ENCODE measurements at regions not wholly inside any gene's neighbourhood (a gene's known extent, or its start where the extent isn't known, plus 50 kb on each side); places are given as distances from the start of the nearest gene placed in this dataset.

DNA sequence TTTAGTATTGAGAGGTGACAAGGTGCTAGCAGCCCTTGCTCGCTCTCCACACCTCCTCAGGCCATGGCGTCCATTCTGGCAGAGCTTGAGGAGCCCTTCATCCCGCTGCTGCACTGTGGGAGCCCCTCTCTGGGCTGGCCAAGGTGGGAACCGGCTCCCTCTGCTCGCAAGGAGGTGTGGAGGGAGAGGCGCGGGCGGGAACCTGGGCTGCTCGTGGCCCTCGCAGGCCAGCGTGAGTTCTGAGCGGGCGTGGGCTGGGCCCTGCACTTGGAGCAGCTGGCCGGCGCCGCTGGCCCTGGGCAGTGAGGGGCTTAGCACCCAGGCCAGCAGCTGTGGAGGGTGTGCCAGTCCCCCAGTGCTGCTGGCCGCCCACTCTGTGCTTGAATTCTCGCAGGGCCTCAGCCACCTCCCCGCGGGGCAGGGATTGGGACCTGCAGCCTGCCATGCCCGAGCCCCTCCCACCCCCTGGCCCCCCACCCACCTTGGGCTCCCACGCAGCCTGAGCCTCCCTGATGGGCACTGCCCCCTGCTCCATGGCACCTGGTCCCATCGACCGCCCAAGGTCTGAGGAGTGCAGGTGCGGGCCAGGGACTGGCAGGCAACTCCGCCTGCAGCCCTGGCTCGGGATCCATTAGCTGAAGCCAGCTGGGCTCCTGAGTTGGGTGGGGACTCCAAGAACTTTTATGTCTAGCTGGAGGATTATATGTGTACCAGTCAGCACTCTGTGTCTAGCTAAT is 785.2 kb downstream of the DIPK2A start:
- no peak for TF ChIP-seq EGR1 (IDR thresholded peaks at IDR 0.05)
- TF ChIP-seq, protein P1, sequence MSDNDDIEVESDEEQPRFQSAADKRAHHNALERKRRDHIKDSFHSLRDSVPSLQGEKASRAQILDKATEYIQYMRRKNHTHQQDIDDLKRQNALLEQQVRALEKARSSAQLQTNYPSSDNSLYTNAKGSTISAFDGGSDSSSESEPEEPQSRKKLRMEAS (IDR thresholded peaks at IDR 0.05): no peak
- no peak for TF ChIP-seq YY1 (IDR thresholded peaks at IDR 0.05; ENCODE audit: low read depth)

DNA sequence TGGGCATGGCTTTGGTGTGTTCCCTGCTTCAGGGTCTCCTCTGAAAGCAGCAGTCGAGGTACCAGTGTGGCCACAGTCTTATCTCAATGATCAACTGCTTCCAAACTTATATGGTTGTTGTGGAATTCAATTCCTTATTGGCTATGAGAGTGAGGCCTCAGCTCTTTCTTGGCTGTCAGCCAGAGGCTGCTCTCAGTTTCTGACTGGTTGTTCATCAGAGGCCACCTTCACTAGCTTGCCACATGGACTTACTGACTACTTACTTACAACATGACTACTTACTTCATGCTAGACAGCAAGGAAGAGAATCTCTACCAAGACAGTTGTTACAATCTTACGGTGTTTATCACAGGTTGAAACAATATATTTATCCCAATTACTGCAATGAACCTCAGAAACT is 789.2 kb downstream of the DIPK2A start:
- TF ChIP-seq REST (IDR thresholded peaks at IDR 0.05; ENCODE audit: low read depth) (no peak), TEAD4 (IDR thresholded peaks at IDR 0.05) (no peak), CEBPB (IDR thresholded peaks at IDR 0.05) (no peak)
- TF ChIP-seq, protein P2, sequence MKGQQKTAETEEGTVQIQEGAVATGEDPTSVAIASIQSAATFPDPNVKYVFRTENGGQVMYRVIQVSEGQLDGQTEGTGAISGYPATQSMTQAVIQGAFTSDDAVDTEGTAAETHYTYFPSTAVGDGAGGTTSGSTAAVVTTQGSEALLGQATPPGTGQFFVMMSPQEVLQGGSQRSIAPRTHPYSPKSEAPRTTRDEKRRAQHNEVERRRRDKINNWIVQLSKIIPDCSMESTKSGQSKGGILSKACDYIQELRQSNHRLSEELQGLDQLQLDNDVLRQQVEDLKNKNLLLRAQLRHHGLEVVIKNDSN (IDR thresholded peaks at IDR 0.05): no peak

GRCh38 chr3:144762091-144762490 is 790.5 kb downstream of the DIPK2A start:
- TF ChIP-seq, protein P2 (IDR thresholded peaks at IDR 0.05): no peak
- no peak for TF ChIP-seq EP300 (IDR thresholded peaks at IDR 0.05; ENCODE audit: borderline replicate concordance)
- TF ChIP-seq, protein P1 (IDR thresholded peaks at IDR 0.05): no peak
- no peak for TF ChIP-seq CEBPB (IDR thresholded peaks at IDR 0.05)
- TF ChIP-seq EGR1 (IDR thresholded peaks at IDR 0.05): no peak
- TF ChIP-seq RAD21 (IDR thresholded peaks at IDR 0.05; ENCODE audit: low read depth): no peak
- no peak for TF ChIP-seq TAF1 (IDR thresholded peaks at IDR 0.05; ENCODE audit: low read depth)
- no peak for TF ChIP-seq FOXM1 (IDR thresholded peaks at IDR 0.05; ENCODE audit: borderline replicate concordance, low read depth)
- TF ChIP-seq ZBTB7A (IDR thresholded peaks at IDR 0.05; ENCODE audit: low read depth): no peak
- TF ChIP-seq TCF12 (IDR thresholded peaks at IDR 0.05; ENCODE audit: low read depth): no peak
- TF ChIP-seq YY1 (IDR thresholded peaks at IDR 0.05; ENCODE audit: low read depth): no peak
- no peak for TF ChIP-seq CREB1 (IDR thresholded peaks at IDR 0.05; ENCODE audit: low read depth)
- TF ChIP-seq NFIC (IDR thresholded peaks at IDR 0.05): no peak
- no peak for TF ChIP-seq TEAD4 (IDR thresholded peaks at IDR 0.05)

DNA sequence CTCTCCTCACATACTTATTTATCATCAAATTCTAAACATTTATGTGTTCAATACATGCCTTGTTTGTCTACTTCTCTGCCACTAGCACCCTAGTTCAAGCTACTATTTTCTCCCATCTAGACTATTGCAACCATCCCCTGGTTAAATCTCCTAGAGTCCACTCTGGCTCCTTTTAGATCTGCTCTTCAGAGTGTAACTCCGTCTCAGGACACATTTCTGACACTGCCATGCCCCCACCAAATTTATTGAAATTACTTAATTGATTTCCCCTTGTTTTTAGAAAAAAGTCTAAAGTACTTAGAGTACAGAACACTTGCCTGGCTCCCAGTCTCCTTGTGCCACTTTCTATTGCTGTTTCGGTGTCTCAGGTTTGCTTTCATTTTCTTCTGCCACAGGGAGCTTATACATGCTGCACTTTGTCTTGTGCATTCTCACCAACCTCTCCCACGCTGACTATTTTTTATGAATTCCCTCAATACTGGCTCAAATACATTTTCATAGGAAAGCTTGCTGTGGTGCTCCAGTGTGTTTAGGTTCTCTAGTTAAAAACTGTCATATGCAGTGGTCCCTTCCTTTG is 792.3 kb downstream of the DIPK2A start:
- TF ChIP-seq REST (IDR thresholded peaks at IDR 0.05; ENCODE audit: low read depth): no peak
- no peak for TF ChIP-seq FOXM1 (IDR thresholded peaks at IDR 0.05; ENCODE audit: borderline replicate concordance, low read depth)
- TF ChIP-seq, protein P1 (IDR thresholded peaks at IDR 0.05): no peak
- no peak for TF ChIP-seq CREB1 (IDR thresholded peaks at IDR 0.05; ENCODE audit: low read depth)
- TF ChIP-seq ZBTB7A (IDR thresholded peaks at IDR 0.05; ENCODE audit: low read depth): no peak
- TF ChIP-seq, protein P2 (IDR thresholded peaks at IDR 0.05): no peak
- no peak for TF ChIP-seq TCF12 (IDR thresholded peaks at IDR 0.05; ENCODE audit: low read depth)
- no peak for TF ChIP-seq TAF1 (IDR thresholded peaks at IDR 0.05; ENCODE audit: low read depth)
- TF ChIP-seq YY1 (IDR thresholded peaks at IDR 0.05; ENCODE audit: low read depth): no peak
- TF ChIP-seq EP300 (IDR thresholded peaks at IDR 0.05; ENCODE audit: borderline replicate concordance): no peak
- no peak for TF ChIP-seq TEAD4 (IDR thresholded peaks at IDR 0.05)
- TF ChIP-seq NFIC (IDR thresholded peaks at IDR 0.05): no peak
- no peak for TF ChIP-seq RAD21 (IDR thresholded peaks at IDR 0.05; ENCODE audit: low read depth)
- no peak for TF ChIP-seq CEBPB (IDR thresholded peaks at IDR 0.05)

DNA sequence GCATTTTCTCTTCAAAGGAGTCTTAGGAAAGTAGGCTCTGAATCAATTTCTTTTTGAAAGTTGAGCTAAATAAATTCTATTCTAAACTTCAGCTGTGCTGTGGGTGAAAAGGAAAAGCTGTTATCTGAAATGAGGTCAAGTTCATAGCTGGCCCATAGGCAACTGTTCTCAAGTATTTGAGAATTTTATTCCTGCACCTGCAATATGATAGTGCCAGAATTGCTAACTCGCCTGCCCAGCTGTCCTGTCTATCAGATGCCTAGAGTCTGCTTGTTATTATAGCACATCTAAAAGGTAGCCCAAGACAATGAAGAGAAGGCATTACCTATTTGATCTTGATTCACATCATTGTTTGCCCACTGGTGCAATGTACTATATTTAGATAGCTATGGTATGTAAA is 798.7 kb downstream of the DIPK2A start:
- TF ChIP-seq CEBPB (IDR thresholded peaks at IDR 0.05) (no peak), EGR1 (IDR thresholded peaks at IDR 0.05) (no peak), ZBTB7A (IDR thresholded peaks at IDR 0.05; ENCODE audit: low read depth) (no peak), NFIC (IDR thresholded peaks at IDR 0.05) (no peak), TEAD4 (IDR thresholded peaks at IDR 0.05) (no peak), TCF12 (IDR thresholded peaks at IDR 0.05; ENCODE audit: low read depth) (no peak), RAD21 (IDR thresholded peaks at IDR 0.05; ENCODE audit: low read depth) (no peak), CREB1 (IDR thresholded peaks at IDR 0.05; ENCODE audit: low read depth) (no peak), EP300 (IDR thresholded peaks at IDR 0.05; ENCODE audit: borderline replicate concordance) (no peak), REST (IDR thresholded peaks at IDR 0.05; ENCODE audit: low read depth) (no peak), FOXM1 (IDR thresholded peaks at IDR 0.05; ENCODE audit: borderline replicate concordance, low read depth) (no peak), YY1 (IDR thresholded peaks at IDR 0.05; ENCODE audit: low read depth) (no peak), TAF1 (IDR thresholded peaks at IDR 0.05; ENCODE audit: low read depth) (no peak)
- TF ChIP-seq, protein P1 (IDR thresholded peaks at IDR 0.05): no peak
- TF ChIP-seq, protein P2 (IDR thresholded peaks at IDR 0.05): no peak
